ENCODE measurements at regions not wholly inside any gene's neighbourhood (a gene's known extent, or its start where the extent isn't known, plus 50 kb on each side); places are given as distances from the start of the nearest gene placed in this dataset.

DNA sequence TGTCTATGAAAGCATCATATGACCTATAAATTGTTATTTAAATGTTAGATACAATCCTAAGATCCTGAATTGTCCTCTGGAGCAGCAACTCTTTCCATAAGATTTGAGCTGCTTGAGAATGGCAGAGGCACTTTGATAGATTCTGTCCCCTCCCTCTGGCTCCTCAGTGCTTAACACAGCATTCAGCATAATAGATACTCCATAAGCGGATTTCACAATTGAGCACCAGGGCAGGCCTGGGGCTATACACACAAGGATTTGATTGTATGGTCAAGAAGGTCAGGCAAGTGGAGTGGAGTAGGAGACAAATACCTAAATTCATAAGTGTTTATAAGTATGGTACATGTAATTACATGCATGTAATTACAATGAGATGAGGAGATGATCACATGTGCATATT is 96.3 kb downstream of the FOXD1 start:
- TF ChIP-seq ESRRG (CRISPR knock-in tag; IDR thresholded peaks at IDR 0.05) (no peak), ZNF565 (CRISPR knock-in tag; conservative IDR thresholded peaks at IDR 0.05; ENCODE audit: low read depth) (no peak), ZFP3 (CRISPR knock-in tag; IDR thresholded peaks at IDR 0.05) (no peak), ARNTL (CRISPR knock-in tag; IDR thresholded peaks at IDR 0.05; ENCODE audit: borderline replicate concordance, low read depth) (no peak), TCF4 (CRISPR knock-in tag; IDR thresholded peaks at IDR 0.05; ENCODE audit: borderline replicate concordance) (no peak), OSR1 (CRISPR knock-in tag; IDR thresholded peaks at IDR 0.05) (no peak), ZFP30 (CRISPR knock-in tag; IDR thresholded peaks at IDR 0.05) (no peak), ZC3H10 (CRISPR knock-in tag; IDR thresholded peaks at IDR 0.05) (no peak), BACH2 (CRISPR knock-in tag; IDR thresholded peaks at IDR 0.05; ENCODE audit: borderline replicate concordance) (no peak), TOX (CRISPR knock-in tag; IDR thresholded peaks at IDR 0.05; ENCODE audit: borderline replicate concordance) (no peak), PPARA (CRISPR knock-in tag; IDR thresholded peaks at IDR 0.05; ENCODE audit: borderline replicate concordance) (no peak), CSDC2 (CRISPR knock-in tag; IDR thresholded peaks at IDR 0.05) (no peak), ZNF70 (CRISPR knock-in tag; IDR thresholded peaks at IDR 0.05) (no peak)
- TF ChIP-seq, protein P1, sequence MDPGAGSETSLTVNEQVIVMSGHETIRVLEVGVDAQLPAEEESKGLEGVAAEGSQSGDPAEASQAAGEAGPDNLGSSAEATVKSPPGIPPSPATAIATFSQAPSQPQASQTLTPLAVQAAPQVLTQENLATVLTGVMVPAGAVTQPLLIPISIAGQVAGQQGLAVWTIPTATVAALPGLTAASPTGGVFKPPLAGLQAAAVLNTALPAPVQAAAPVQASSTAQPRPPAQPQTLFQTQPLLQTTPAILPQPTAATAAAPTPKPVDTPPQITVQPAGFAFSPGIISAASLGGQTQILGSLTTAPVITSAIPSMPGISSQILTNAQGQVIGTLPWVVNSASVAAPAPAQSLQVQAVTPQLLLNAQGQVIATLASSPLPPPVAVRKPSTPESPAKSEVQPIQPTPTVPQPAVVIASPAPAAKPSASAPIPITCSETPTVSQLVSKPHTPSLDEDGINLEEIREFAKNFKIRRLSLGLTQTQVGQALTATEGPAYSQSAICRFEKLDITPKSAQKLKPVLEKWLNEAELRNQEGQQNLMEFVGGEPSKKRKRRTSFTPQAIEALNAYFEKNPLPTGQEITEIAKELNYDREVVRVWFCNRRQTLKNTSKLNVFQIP (CRISPR knock-in tag; IDR thresholded peaks at IDR 0.05; ENCODE audit: borderline replicate concordance, low read depth), result no peak
- TF ChIP-seq, protein P2, sequence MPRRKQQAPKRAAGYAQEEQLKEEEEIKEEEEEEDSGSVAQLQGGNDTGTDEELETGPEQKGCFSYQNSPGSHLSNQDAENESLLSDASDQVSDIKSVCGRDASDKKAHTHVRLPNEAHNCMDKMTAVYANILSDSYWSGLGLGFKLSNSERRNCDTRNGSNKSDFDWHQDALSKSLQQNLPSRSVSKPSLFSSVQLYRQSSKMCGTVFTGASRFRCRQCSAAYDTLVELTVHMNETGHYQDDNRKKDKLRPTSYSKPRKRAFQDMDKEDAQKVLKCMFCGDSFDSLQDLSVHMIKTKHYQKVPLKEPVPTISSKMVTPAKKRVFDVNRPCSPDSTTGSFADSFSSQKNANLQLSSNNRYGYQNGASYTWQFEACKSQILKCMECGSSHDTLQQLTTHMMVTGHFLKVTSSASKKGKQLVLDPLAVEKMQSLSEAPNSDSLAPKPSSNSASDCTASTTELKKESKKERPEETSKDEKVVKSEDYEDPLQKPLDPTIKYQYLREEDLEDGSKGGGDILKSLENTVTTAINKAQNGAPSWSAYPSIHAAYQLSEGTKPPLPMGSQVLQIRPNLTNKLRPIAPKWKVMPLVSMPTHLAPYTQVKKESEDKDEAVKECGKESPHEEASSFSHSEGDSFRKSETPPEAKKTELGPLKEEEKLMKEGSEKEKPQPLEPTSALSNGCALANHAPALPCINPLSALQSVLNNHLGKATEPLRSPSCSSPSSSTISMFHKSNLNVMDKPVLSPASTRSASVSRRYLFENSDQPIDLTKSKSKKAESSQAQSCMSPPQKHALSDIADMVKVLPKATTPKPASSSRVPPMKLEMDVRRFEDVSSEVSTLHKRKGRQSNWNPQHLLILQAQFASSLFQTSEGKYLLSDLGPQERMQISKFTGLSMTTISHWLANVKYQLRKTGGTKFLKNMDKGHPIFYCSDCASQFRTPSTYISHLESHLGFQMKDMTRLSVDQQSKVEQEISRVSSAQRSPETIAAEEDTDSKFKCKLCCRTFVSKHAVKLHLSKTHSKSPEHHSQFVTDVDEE (CRISPR knock-in tag; IDR thresholded peaks at IDR 0.05), result no peak
- TF ChIP-seq, protein P3, sequence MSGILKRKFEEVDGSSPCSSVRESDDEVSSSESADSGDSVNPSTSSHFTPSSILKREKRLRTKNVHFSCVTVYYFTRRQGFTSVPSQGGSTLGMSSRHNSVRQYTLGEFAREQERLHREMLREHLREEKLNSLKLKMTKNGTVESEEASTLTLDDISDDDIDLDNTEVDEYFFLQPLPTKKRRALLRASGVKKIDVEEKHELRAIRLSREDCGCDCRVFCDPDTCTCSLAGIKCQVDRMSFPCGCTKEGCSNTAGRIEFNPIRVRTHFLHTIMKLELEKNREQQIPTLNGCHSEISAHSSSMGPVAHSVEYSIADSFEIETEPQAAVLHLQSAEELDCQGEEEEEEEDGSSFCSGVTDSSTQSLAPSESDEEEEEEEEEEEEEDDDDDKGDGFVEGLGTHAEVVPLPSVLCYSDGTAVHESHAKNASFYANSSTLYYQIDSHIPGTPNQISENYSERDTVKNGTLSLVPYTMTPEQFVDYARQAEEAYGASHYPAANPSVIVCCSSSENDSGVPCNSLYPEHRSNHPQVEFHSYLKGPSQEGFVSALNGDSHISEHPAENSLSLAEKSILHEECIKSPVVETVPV (CRISPR knock-in tag; IDR thresholded peaks at IDR 0.05), result no peak
- ATAC-seq, result no peak

DNA sequence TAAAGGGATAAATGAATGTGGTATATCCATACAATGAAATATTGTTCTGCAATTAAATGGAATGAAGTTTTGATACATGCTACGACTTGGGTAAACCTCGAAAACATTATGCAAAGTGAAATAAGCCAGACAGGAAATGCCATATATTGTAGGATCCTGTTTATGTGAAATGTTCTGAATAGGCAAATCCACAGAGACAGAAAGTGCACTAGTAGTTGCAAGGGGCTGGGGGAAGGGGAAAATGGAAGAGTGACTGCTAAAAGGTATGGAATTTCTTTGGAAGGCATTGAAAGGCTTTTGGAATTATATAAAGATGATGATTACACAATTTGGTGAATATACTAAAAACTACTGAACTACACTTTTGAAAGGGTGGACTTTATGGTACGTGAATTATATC is 97.0 kb downstream of the FOXD1 start:
- TF ChIP-seq CSDC2 (CRISPR knock-in tag; IDR thresholded peaks at IDR 0.05) (no peak), ZFP30 (CRISPR knock-in tag; IDR thresholded peaks at IDR 0.05) (no peak), ZNF8 (CRISPR knock-in tag; IDR thresholded peaks at IDR 0.05) (0 out of 2 replicates have a peak, but pooled peaks have one; percentile 12)
- no peak for ATAC-seq

DNA sequence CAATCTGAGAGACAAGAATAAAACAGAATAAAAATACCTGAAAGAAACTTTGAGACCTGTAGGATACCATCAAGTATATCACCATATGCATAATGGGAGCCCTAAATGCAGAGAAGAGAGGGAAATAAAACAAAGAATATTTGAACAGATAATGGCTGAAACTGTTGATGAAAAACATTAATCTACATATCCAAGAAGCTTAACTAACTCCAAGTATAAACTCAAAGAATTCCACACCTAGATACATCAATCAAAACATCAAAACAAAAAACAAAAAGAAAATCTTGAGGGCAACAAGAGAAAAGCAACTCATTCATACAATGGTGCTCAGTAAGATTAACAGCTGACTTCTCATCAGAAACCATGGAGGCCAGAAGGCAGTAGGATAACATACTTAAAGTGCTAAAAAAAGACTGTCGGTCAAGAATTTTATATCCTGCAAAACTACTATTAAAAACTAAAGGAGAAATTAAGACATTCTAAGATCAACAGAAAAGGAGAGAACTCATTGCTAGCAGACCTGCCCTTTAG is 101.6 kb downstream of the FOXD1 start:
- ATAC-seq, result no peak
- TF ChIP-seq ZFP3 (CRISPR knock-in tag; IDR thresholded peaks at IDR 0.05) (no peak), ARNTL (CRISPR knock-in tag; IDR thresholded peaks at IDR 0.05; ENCODE audit: borderline replicate concordance, low read depth) (no peak), ESRRG (CRISPR knock-in tag; IDR thresholded peaks at IDR 0.05) (no peak), PPARA (CRISPR knock-in tag; IDR thresholded peaks at IDR 0.05; ENCODE audit: borderline replicate concordance) (no peak), ZNF8 (CRISPR knock-in tag; IDR thresholded peaks at IDR 0.05) (no peak), ISL1 (CRISPR knock-in tag; IDR thresholded peaks at IDR 0.05) (no peak), BACH2 (CRISPR knock-in tag; IDR thresholded peaks at IDR 0.05; ENCODE audit: borderline replicate concordance) (no peak), ZFP30 (CRISPR knock-in tag; IDR thresholded peaks at IDR 0.05) (no peak), TOX (CRISPR knock-in tag; IDR thresholded peaks at IDR 0.05; ENCODE audit: borderline replicate concordance) (no peak), ZNF70 (CRISPR knock-in tag; IDR thresholded peaks at IDR 0.05) (no peak), CSDC2 (CRISPR knock-in tag; IDR thresholded peaks at IDR 0.05) (no peak), OSR1 (CRISPR knock-in tag; IDR thresholded peaks at IDR 0.05) (no peak)
- TF ChIP-seq, protein P4, sequence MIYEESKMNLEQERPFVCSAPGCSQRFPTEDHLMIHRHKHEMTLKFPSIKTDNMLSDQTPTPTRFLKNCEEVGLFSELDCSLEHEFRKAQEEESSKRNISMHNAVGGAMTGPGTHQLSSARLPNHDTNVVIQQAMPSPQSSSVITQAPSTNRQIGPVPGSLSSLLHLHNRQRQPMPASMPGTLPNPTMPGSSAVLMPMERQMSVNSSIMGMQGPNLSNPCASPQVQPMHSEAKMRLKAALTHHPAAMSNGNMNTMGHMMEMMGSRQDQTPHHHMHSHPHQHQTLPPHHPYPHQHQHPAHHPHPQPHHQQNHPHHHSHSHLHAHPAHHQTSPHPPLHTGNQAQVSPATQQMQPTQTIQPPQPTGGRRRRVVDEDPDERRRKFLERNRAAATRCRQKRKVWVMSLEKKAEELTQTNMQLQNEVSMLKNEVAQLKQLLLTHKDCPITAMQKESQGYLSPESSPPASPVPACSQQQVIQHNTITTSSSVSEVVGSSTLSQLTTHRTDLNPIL (CRISPR knock-in tag; IDR thresholded peaks at IDR 0.05; ENCODE audit: low read depth), result no peak
- TF ChIP-seq, protein P2 (CRISPR knock-in tag; IDR thresholded peaks at IDR 0.05), result no peak
- TF ChIP-seq, protein P3 (CRISPR knock-in tag; IDR thresholded peaks at IDR 0.05), result no peak
- TF ChIP-seq, protein P5, sequence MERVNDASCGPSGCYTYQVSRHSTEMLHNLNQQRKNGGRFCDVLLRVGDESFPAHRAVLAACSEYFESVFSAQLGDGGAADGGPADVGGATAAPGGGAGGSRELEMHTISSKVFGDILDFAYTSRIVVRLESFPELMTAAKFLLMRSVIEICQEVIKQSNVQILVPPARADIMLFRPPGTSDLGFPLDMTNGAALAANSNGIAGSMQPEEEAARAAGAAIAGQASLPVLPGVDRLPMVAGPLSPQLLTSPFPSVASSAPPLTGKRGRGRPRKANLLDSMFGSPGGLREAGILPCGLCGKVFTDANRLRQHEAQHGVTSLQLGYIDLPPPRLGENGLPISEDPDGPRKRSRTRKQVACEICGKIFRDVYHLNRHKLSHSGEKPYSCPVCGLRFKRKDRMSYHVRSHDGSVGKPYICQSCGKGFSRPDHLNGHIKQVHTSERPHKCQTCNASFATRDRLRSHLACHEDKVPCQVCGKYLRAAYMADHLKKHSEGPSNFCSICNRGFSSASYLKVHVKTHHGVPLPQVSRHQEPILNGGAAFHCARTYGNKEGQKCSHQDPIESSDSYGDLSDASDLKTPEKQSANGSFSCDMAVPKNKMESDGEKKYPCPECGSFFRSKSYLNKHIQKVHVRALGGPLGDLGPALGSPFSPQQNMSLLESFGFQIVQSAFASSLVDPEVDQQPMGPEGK (CRISPR knock-in tag; IDR thresholded peaks at IDR 0.05; ENCODE audit: borderline replicate concordance), result no peak
- TF ChIP-seq, protein P1 (CRISPR knock-in tag; IDR thresholded peaks at IDR 0.05; ENCODE audit: borderline replicate concordance, low read depth), result no peak
